ENCODE measurements at regions not wholly inside any gene's neighbourhood (a gene's known extent, or its start where the extent isn't known, plus 50 kb on each side); places are given as distances from the start of the nearest gene placed in this dataset.
"Not testable (repeated sequence)": the region's sequence is repeated elsewhere in the genome, so short reads cannot be mapped to it uniquely, and the experiment has no call there.

DNA sequence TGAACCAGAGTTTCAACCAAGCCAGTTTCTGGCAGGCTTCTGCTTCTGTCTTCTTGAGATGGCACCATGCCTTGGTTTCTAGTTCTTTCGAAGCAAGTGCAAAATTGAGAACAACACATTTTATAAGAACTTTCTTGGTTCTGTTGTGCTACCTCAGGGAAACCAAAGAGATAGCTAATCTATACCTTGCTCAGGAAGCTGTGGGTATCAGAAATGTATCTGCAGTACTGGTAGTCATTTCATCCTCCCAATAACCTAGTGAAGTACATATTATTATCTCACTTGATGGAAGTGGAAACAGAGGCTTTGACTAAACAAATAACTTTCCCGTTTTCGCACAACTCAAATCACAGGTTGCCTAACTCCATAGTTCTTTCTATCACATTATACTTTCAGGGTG lies 246.6 kb downstream of the ENC1 start:
- no peak for ATAC-seq
- no peak for DNase-seq
- intact Hi-C loops (cut with micrococcal nuclease), result no loop called here

GRCh38 chr5:74392711-74393351 lies 247.7 kb downstream of the ENC1 start:
- DNase-seq (no peak), ATAC-seq (no peak)
- intact Hi-C loops (cut with micrococcal nuclease), result no loop called here

- intact Hi-C loops (cut with micrococcal nuclease), result no loop called here
- no peak for ATAC-seq
Observed at GRCh38 chr5:74391410-74391809, 249.1 kb downstream of the ENC1 start.

DNA sequence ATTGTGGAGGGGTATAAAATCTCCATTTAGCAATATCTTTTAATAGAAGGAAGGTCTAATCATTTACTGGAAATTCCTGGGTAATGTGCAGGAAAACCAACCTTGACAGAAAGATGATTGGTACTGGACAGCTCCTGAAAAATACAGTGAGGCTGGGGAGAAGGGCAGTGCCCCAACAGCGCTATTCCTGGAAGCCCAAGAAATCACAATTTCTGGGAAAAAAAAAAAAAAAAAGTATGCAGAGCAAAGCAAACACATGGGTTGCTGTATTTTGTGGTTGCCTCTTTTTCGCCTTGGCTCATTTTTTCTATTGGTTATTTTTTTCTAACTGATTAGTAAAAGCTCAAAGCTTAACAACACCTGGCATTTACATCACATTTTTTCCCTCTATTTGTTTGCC lies 249.7 kb downstream of the ENC1 start:
- ATAC-seq (no peak), DNase-seq (no peak)
- intact Hi-C loops (cut with micrococcal nuclease), result no loop called here

More at GRCh38 chr5:74391410-74391809, 249.1 kb downstream of the ENC1 start:
- no peak for DNase-seq

GRCh38 chr5:74390306-74390637 lies 250.3 kb downstream of the ENC1 start:
- intact Hi-C loops (cut with micrococcal nuclease), result no loop called here

DNA sequence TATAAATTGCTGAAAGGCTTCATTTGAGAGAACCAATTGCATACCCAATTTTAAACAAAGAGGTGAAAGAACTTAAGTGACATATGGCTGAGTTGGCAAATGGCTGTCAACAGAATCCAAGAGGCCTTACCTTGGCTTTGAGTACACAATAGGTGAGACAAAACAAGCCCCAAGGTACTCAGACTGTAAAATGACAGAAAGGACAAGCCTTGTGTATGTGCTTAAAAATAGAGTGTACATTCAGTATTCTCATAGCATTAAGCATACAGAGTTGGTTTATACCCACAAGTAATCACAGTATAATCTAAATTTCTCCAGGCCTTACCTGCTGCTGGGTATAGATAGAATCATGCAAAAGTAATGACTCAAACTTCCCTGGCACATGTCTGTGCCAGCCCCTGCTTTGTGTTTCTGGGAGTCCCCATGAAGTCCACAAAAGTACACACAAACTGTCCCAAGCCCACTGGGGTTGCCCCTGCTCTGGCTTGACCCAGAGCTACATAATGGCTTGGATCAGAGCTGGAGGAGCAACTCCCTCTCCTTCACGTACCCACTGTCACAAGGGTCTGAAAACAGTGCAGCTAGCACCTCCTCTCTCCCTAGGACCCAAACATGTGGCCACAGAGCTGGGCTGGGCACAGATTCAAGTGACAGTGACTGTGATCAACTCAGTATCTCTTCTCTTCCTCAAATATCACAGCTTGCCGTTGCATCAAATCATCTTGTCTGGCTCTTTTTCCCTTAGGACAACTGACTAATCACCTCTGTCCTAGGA lies 250.8 kb downstream of the ENC1 start:
- intact Hi-C loops (cut with micrococcal nuclease), result no loop called here
- ATAC-seq (no peak), DNase-seq (no peak)

More at GRCh38 chr5:74390306-74390637, 250.3 kb downstream of the ENC1 start:
- ATAC-seq (no peak), DNase-seq (no peak)

DNA sequence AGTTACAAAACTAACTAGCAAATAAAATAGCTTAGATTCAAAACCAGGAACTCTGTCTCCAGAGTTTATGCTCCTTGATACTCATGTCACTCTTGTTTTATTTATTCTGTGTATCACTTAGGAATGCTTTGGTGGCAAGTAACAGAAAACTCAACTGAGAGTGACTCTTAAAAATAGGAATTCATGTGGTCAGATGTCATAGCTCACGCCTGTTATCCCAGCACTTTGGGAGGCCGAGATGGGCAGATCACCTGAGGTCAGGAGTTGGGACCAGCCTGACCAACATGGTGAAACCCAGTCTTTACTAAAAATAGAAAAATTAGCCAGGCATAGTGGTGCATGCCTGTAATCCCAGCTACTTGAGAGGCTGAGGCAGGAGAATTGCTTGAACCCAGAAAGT lies 252.1 kb downstream of the ENC1 start:
- ATAC-seq; intact Hi-C loops (cut with micrococcal nuclease); DNase-seq: not testable (repeated sequence)

GRCh38 chr5:74386571-74387334 lies 253.8 kb downstream of the ENC1 start:
- DNase-seq, result no peak
- no peak for ATAC-seq
- intact Hi-C loops (cut with micrococcal nuclease), result no loop called here

GRCh38 chr5:74384851-74385250 lies 255.7 kb downstream of the ENC1 start:
- intact Hi-C loops (cut with micrococcal nuclease), result no loop called here
- DNase-seq (no peak), ATAC-seq (no peak)

DNA sequence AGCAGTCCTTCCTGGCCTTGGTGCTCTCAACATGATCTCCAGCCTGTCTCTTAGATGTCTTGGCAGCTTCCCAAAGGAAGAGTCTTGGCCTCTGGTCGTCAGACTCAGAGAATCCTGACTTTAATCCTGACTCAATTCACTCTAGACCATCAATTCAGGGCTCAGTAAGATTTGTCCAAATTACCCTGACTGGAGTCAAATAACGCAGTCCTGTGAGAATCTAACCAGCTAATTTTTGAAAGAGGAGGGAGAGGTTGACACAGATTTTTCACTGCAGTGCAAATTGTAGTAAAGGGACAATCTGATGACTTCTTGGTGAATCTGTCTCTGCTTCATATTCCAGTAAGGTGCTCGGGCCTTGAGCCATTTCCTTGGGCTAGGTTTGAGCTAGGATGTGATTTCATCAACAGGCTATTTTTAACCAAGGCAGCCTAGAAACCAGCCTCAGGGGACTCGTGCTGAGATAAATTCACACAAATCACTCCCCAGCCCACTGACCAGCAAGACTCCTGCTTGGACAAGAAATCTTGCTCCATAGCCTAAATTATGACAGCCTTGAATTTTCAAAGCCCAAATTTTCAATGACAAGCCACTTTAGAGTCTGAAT lies 257.4 kb downstream of the ENC1 start:
- intact Hi-C loops (cut with micrococcal nuclease), result no loop called here
- ATAC-seq, result peak; percentile 93
- peak; percentile 41 for DNase-seq

GRCh38 chr5:74382123-74382855 lies 258.2 kb downstream of the ENC1 start:
- DNase-seq (no peak), ATAC-seq (peak; percentile 37)
- intact Hi-C loops (cut with micrococcal nuclease), result no loop called here

- ATAC-seq, result no peak
- intact Hi-C loops (cut with micrococcal nuclease), result no loop called here
Observed at GRCh38 chr5:74380193-74380592, 260.3 kb downstream of the ENC1 start.

DNA sequence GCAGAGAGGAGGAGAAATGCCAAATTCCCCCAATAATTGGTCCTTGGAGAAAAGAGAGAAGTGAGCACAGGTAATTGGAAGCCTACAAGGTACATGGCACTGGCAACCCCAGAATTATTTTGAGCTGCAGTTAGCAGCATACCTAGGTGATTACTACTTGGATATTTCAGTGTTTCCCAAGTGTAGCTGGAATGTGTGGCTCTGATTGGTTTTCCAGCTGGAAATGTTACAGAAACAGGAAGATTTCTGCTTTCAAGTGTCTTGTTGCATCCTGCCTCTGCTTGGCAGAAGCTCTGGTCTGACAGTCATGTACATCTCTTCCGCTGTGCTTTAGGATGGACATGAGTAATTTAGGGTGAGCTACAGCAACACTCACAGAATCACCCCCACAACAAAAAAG lies 262.1 kb downstream of the ENC1 start:
- intact Hi-C loops (cut with micrococcal nuclease), result no loop called here

More at GRCh38 chr5:74380193-74380592, 260.3 kb downstream of the ENC1 start:
- no peak for DNase-seq

GRCh38 chr5:74376187-74376586 lies 264.3 kb downstream of the ENC1 start:
- no peak for DNase-seq

More for the DNA sequence above, 262.1 kb downstream of the ENC1 start:
- DNase-seq, result no peak
- no peak for ATAC-seq

GRCh38 chr5:74375271-74375670 lies 265.3 kb downstream of the ENC1 start:
- no peak for DNase-seq
- intact Hi-C loops (cut with micrococcal nuclease), result no loop called here

More at GRCh38 chr5:74376187-74376586, 264.3 kb downstream of the ENC1 start:
- intact Hi-C loops (cut with micrococcal nuclease), result no loop called here
- no peak for ATAC-seq

DNA sequence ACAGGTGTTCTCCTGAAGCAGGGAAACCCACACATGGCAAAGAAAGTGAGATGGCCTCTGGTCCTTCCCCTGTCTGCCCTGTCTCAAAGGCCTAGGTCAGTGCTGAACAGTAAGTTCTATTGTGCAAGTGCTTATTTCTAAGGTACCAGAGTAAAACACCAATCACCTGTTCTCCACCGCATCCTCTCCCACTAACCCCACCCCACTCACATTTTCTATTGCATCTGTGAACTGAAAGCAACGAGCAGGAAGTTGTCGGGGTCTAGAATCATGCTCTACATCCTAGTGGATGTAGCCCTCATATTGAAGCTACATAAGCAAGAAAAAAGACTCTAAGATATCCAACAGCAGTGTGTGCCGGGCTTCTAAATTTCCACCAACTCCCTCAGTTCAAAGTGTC lies 265.9 kb downstream of the ENC1 start:
- no peak for DNase-seq
- no peak for ATAC-seq
- intact Hi-C loops (cut with micrococcal nuclease), result no loop called here

More at GRCh38 chr5:74375271-74375670, 265.3 kb downstream of the ENC1 start:
- ATAC-seq, result no peak

GRCh38 chr5:74373076-74373475 lies 267.5 kb downstream of the ENC1 start:
- DNase-seq, result no peak
- no peak for ATAC-seq
- intact Hi-C loops (cut with micrococcal nuclease), result no loop called here

DNA sequence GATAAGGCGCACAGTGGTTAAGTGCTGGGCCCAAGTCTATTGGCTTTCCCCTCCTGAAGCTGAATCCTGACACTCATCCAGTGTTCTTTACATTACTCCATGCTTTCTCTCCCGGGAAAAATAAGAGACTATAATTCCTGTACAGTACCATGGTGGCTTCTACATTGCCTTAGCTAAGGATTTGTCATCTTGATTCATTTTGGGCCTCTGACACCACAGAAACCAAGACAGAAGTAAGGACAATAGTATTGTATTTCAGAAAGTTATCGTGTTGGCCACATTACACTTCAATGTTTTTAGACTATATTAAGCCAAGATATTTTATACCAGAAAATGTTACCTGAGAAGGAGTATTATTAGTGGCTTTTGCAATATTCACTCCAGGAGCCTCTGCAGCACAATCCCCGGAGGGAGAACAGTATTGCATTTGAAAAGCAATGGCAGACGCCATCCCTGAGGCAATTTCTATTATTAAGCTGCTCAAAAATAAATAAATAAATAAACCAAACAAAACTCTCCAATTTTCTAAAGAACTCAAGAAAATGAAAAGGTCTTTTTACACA lies 267.9 kb downstream of the ENC1 start:
- no peak for ATAC-seq
- intact Hi-C loops (cut with micrococcal nuclease), result no loop called here
- DNase-seq, result no peak

DNA sequence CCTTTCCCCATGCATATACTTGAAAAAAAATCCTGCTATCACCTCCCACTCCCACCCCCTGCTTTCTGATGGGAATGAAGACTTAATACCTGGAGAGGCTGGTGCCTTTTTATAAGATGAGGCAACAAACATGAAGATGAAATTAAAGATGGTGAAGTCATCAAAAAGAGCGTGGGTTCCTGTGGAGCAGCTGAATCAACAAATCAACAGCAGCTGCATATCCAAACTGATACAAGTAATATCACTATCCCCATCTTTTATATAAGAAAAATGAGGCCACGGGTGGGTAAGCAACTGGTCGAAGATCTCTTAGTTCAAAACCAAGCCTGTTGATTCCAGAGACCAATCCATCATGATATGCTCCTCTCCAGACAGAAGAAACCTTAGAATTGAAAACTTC lies 268.5 kb downstream of the ENC1 start:
- ATAC-seq (no peak), DNase-seq (no peak)
- intact Hi-C loops (cut with micrococcal nuclease), result no loop called here

All from left ventricle myocardium superior (tissue), 1 donor.